Psoas muscle (tissue), 7 donors: ENCODE measurements at regions not wholly inside any gene's neighbourhood (a gene's known extent, or its start where the extent isn't known, plus 50 kb on each side); places are given as distances from the start of the nearest gene placed in this dataset.

Source experiments
- ATAC-seq, 4 donors: fragments of 200-7000 bp; cut with Tn5 transposase; one replicate each; pipeline ENCODE4 v1.9.1; 2020; ENCODE audit warnings: moderate library complexity in 3 of 4, mild to moderate bottlenecking in 2 of 4
- DNase-seq, 2 donors: peaks; one replicate each; pipeline ENCODE4 v3.0.0-alpha.2; 2020
- H3K27ac ChIP-seq: fragments of 200-600 bp; one replicate; pipeline ENCODE4 v1.8.0; 2022
- H3K27me3 ChIP-seq, 3 donors: fragments of 200-600 bp in 1 of 3; one replicate each; pipeline versions ENCODE4 v1.6.1 to v1.8.0; 2013 to 2022; ENCODE audit warnings: low read length in 2 of 3, mild to moderate bottlenecking in 2 of 3, moderate library complexity in 1 of 3; ENCODE audit not compliant: insufficient read depth in 3 of 3
- H3K36me3 ChIP-seq, 2 donors: fragments of 200-600 bp in 1 of 2; one replicate each; pipeline versions ENCODE4 v1.6.1 to v1.8.0; 2013 to 2022; ENCODE audit warnings: low read depth in 1 of 2, mild to moderate bottlenecking in 1 of 2, moderate library complexity in 1 of 2; ENCODE audit not compliant: insufficient read depth in 1 of 2
- H3K4me1 ChIP-seq: fragments of 200-600 bp; one replicate; pipeline ENCODE4 v1.8.0; 2022
- H3K4me3 ChIP-seq: fragments of 200-600 bp; one replicate; pipeline ENCODE4 v1.8.0; 2022; ENCODE audit warnings: mild to moderate bottlenecking
- H3K9me3 ChIP-seq: fragments of 200-600 bp; one replicate; pipeline ENCODE4 v1.8.0; 2022
- WGBS, 3 donors: extraction: QIAGEN DNeasy Blood & Tissue Kit; methylation state at CpG; one replicate each; pipeline versions ENCODE4 v1.1.6 to v1.1.7; 2013; 5-methylcytosine and 5-hydroxymethylcytosine counted together
- intact Hi-C, 2 donors: fragments of 100-400 bp; cut with DNase I; formaldehyde crosslinking; loops; one replicate each; pipeline versions ENCODE4 v1.11.0 to v1.14.2; 2022
- TF ChIP-seq, protein P1 (sequence below): fragments of 200-600 bp; IDR thresholded peaks from one replicate; pipeline ENCODE4 v1.8.0; 2022; ENCODE audit warnings: antibody characterized with exemption
- donor health status: healthy with polysubstance abuse.
- donor health status: DM: no; HTN: no; CAD: no; lungs with moderate emphysema.
- donor health status: Bipolar disorder and iron deficiency.
- donor health status: healthy.
- donor health status: DM: yes; HTN: yes; CAD: no.
- donor health status: DM: no; HTN: no; CAD: no.
- donor health status: DM: yes; HTN: yes; CAD: no.

DNA sequence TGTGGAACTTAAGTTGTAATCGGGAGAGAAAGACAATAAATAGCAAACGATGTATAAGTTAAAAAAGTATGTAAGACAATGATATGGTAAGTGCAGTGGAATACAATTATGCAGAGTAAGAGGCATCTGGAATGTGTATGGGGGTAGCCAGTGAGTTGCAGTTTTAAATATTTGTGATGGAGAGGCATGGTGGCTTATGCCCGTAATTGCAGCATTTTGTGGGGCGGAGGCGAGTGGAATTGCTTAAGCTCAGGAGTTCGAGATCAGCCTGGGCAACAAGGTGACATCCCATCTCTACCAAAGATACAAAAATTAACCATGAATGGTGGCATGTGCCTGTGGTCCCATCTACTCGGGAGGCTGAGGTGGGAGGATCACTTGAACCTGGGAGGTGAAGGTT lies 52.5 kb upstream of the WDFY3 start:
- Histone ChIP-seq H3K9me3 (no peaks in the 10 kb centered on the region), H3K27me3 (no peaks in the 10 kb centered on the region), H3K4me1 (no peaks in the 10 kb centered on the region), H3K4me3 (no peak overlapping the region), H3K36me3 (no peaks in the 10 kb centered on the region), H3K27ac (no peak overlapping the region)
- TF ChIP-seq, protein P1, sequence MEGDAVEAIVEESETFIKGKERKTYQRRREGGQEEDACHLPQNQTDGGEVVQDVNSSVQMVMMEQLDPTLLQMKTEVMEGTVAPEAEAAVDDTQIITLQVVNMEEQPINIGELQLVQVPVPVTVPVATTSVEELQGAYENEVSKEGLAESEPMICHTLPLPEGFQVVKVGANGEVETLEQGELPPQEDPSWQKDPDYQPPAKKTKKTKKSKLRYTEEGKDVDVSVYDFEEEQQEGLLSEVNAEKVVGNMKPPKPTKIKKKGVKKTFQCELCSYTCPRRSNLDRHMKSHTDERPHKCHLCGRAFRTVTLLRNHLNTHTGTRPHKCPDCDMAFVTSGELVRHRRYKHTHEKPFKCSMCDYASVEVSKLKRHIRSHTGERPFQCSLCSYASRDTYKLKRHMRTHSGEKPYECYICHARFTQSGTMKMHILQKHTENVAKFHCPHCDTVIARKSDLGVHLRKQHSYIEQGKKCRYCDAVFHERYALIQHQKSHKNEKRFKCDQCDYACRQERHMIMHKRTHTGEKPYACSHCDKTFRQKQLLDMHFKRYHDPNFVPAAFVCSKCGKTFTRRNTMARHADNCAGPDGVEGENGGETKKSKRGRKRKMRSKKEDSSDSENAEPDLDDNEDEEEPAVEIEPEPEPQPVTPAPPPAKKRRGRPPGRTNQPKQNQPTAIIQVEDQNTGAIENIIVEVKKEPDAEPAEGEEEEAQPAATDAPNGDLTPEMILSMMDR, result no peak
- intact Hi-C loops, result no loop called here
- DNase-seq, result no peak
- no peak for ATAC-seq
- WGBS, 3 donors, result 92 to 96% (median 92%) methylated on average over 7 of the region's 7 CpGs

DNA sequence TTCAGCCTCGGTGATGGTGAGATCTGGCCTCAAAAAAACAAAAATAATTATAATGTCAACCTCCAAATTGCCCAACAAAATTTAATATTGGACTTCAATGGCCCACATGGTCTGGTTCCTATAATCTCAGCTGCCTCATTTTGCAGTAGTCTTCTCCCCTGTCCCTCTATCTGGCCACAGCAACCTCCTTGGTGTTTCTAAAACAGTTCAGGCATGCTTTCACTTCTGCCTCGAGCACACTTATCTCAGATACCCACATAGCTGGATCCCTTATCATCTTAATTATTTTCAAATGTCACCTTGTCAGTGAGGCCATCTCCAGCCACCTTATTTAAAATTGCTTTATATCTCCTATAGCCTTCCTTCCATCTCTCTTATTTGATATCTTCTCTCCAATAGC lies 52.9 kb upstream of the WDFY3 start:
- H3K4me3 ChIP-seq, result no peak overlapping the region
- H3K9me3 ChIP-seq, result no peaks in the 10 kb centered on the region
- 70 to 77% (median 76%) methylated on average over 2 of the region's 2 CpGs for WGBS, 3 donors
- TF ChIP-seq, protein P1, result no peak
- ATAC-seq, result no peak
- H3K4me1 ChIP-seq, result no peaks in the 10 kb centered on the region
- no peak overlapping the region for H3K27ac ChIP-seq
- intact Hi-C loops, result no loop called here
- DNase-seq, result no peak
- H3K27me3 ChIP-seq, result no peaks in the 10 kb centered on the region
- no peaks in the 10 kb centered on the region for H3K36me3 ChIP-seq

DNA sequence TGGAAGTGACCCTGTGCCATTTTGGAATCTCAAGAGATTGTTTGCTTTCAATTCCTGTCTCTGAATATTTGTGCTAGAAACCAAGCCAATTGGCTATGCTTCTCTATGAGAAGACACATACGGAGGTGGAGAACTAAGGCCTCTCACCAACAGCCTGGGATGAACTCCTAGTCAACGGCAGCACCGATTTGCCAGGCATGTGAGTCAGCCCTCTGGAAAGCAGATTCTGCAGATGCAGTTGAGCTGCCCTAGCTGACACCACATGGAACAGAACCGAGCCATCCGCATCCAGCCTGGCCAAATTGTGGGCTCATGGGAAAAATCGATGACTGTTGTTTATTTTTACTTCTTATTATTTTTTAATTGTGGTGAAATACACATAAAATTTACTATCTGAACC lies 58.2 kb upstream of the WDFY3 start:
- Histone ChIP-seq H3K27ac (no peak overlapping the region), H3K9me3 (no peaks in the 10 kb centered on the region), H3K36me3 (no peaks in the 10 kb centered on the region), H3K27me3 (no peaks in the 10 kb centered on the region), H3K4me1 (no peaks in the 10 kb centered on the region), H3K4me3 (no peak overlapping the region)
- ATAC-seq (no peak), DNase-seq (no peak)
- WGBS, 3 donors, result 71 to 89% (median 74%) methylated on average over 6 of the region's 6 CpGs
- intact Hi-C loops, result no loop called here
- TF ChIP-seq, protein P1, result no peak

DNA sequence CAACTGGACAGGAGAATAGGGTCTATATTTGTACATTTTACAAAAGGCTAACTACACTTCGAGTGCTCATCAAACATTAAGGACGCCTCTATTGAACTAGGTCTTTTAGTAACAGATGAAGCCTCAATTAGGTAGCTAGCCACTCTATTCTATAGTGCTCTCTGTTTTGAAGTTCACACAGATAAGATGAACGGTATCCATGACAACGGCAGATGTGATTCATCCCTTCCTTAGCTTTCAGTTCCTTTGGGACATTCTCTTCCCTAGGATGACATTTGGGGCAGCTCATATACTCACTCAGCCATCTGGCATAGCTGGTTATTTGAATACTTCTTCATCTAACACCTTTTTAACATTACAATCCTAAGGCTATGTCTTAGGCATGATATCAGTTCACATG lies 62.4 kb upstream of the WDFY3 start:
- Histone ChIP-seq H3K36me3 (no peaks in the 10 kb centered on the region), H3K4me1 (no peaks in the 10 kb centered on the region), H3K27me3 (no peaks in the 10 kb centered on the region), H3K27ac (no peak overlapping the region), H3K4me3 (no peak overlapping the region), H3K9me3 (peaks cover 8% of the 10 kb centered on the region)
- ATAC-seq (no peak), DNase-seq (no peak)
- 74 to 85% (median 75%) methylated on average over 4 of the region's 4 CpGs for WGBS, 3 donors
- TF ChIP-seq, protein P1, result no peak
- intact Hi-C loops, result no loop called here

DNA sequence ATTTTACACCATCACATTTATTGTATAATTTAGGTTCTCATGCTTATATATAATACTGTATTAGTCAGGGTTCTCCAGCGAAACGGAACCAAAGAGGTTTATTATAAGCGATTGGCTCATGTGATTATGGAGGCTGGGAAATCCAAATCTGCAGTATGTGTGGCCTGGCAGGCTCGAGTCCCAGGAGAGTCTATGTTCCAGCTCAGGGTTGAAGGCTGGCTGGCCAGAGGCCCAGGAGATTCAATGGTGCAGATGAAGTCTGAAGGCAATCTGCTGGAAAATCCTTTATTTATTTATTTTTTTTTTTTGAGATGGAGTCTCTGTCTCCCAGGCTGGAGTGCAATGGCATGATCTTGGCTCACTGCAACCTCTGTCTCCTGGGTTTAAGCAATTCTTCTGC lies 63.0 kb upstream of the WDFY3 start:
- H3K4me3 ChIP-seq, result no peak overlapping the region
- ATAC-seq (no peak), DNase-seq (no peak)
- H3K27me3 ChIP-seq, result no peaks in the 10 kb centered on the region
- no peak overlapping the region for H3K27ac ChIP-seq
- no peaks in the 10 kb centered on the region for H3K4me1 ChIP-seq
- no peaks in the 10 kb centered on the region for H3K36me3 ChIP-seq
- TF ChIP-seq, protein P1, result no peak
- WGBS, 3 donors, result 61 to 74% (median 73%) methylated on average over 4 of the region's 4 CpGs
- peaks cover 8% of the 10 kb centered on the region for H3K9me3 ChIP-seq
- intact Hi-C loops, result no loop called here
